Upper lobe of left lung (tissue), 4 donors: ENCODE measurements at regions not wholly inside any gene's neighbourhood (a gene's known extent, or its start where the extent isn't known, plus 50 kb on each side); places are given as distances from the start of the nearest gene placed in this dataset.

Experiments used
- EP300 ChIP-seq, 4 donors: sonication (generic); formaldehyde crosslinking; IDR thresholded peaks; one replicate each; pipeline ENCODE4 v1.5.1; 2017; ENCODE audit warnings: antibody characterized with exemption in 4 of 4, control low read depth in 2 of 4
- TF ChIP-seq, protein P1 (sequence below), 6 experiments: fragments of 450-650 bp in 4 of 6; fragments of 200-600 bp in 2 of 6; sonication (generic) in 2 of 6; IDR thresholded peaks; one replicate each; pipeline ENCODE4 v1.5.1; 2016 to 2019; ENCODE audit warnings: antibody characterized with exemption in 6 of 6

DNA sequence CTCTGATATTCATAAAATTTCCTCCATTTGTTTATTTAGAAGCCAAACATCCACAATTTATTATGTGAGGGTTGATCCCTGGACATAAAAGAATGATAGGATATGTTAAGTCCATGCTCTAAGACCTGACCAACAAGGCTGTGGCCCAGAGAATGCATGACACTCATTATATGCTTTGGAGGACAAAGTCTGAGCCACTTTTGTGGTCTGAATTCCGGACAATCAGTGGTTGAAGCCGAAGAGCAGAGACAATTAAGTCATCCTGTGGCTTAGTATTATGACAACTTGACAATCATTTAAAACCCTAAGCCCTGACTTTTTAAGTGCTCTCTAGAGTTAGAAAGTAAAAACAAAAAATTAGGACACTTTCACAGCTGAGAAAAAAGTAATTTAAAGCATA lies 483.3 kb downstream of the PLCL1 start:
- TF ChIP-seq, protein P1, sequence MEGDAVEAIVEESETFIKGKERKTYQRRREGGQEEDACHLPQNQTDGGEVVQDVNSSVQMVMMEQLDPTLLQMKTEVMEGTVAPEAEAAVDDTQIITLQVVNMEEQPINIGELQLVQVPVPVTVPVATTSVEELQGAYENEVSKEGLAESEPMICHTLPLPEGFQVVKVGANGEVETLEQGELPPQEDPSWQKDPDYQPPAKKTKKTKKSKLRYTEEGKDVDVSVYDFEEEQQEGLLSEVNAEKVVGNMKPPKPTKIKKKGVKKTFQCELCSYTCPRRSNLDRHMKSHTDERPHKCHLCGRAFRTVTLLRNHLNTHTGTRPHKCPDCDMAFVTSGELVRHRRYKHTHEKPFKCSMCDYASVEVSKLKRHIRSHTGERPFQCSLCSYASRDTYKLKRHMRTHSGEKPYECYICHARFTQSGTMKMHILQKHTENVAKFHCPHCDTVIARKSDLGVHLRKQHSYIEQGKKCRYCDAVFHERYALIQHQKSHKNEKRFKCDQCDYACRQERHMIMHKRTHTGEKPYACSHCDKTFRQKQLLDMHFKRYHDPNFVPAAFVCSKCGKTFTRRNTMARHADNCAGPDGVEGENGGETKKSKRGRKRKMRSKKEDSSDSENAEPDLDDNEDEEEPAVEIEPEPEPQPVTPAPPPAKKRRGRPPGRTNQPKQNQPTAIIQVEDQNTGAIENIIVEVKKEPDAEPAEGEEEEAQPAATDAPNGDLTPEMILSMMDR (IDR thresholded peaks at IDR 0.05) = no peak
- TF ChIP-seq EP300 (IDR thresholded peaks at IDR 0.05) = no peak
